22Rv1 (cell line): ENCODE measurements at regions not wholly inside any gene's neighbourhood (a gene's known extent, or its start where the extent isn't known, plus 50 kb on each side); places are given as distances from the start of the nearest gene placed in this dataset.

Experiments used
- CTCF ChIP-seq: fragments of 450-650 bp; IDR thresholded peaks from 2 replicates; pipeline ENCODE4 v1.5.1; 2017; ENCODE audit warnings: mild to moderate bottlenecking
- ZFX ChIP-seq: fragments of 450-650 bp; IDR thresholded peaks from 2 replicates; pipeline ENCODE4 v1.6.1; 2017; ENCODE audit warnings: antibody characterized with exemption, borderline replicate concordance

- no peak for TF ChIP-seq CTCF
- no peak for TF ChIP-seq ZFX
These were observed 93.6 kb upstream of the COL8A1 start for GRCh38 chr3:99544786-99545281.
